K562 (cell line): ENCODE measurements at regions not wholly inside any gene's neighbourhood (a gene's known extent, or its start where the extent isn't known, plus 50 kb on each side); places are given as distances from the start of the nearest gene placed in this dataset.

Experiments
- ATAC-seq: fragments of 200-7000 bp; cut with Tn5 transposase; 3 replicates; pipeline ENCODE4 v1.9.1; 2020; ENCODE audit warnings: moderate library complexity
- BruUV-seq: library from RNA; stranded (reverse); fragments of 400-500 nt; replicated peaks from 2 replicates; lab custom pipeline; 2021; lab: Mats Ljungman, UMichigan
- CTCF ChIA-PET: fragments of 300-600 bp; formaldehyde crosslinking; extraction: SDS; loops from one replicate; lab custom pipeline; 2021; ENCODE audit warnings: low intra/inter-chr PET ratio; lab: Yijun Ruan, JAX
- POLR2A ChIA-PET: fragments of 300-600, 350-650 bp; sonication (Branson Sonifier 250); formaldehyde crosslinking; extraction: SDS; loops from one replicate; lab custom pipeline; 2021; ENCODE audit warnings: antibody characterized with exemption, inconsistent platforms; lab: Yijun Ruan, JAX
- DNase-seq, 4 experiments: peaks; one replicate each; pipeline versions ENCODE4 v3.0.0 to v3.0.0-alpha.2; 2011 to 2018; ENCODE audit warnings: low spot score in 3 of 4, mixed read lengths in 3 of 4; ENCODE audit errors: extremely low read depth in 1 of 4
- FAIRE-seq: peaks from 2 replicates; lab custom pipeline; 2011; peaks lifted over from hg19 to GRCh38; lab: Jason Lieb, UNC
- H2AFZ ChIP-seq: 2 replicates; pipeline ENCODE4 v1.6.0; 2011; ENCODE audit warnings: low read depth, low read length, control low read depth, inconsistent platforms
- H3K27ac ChIP-seq: fragments of 200-600 bp; 3 replicates; pipeline ENCODE4 v1.8.0; 2011; ENCODE audit warnings: low read depth, mild to moderate bottlenecking, control low read depth, inconsistent platforms, low read length, moderate library complexity, mixed read lengths; ENCODE audit errors: extremely low read depth
- H3K27me3 ChIP-seq, 2 experiments: fragments of 300-600 bp in 1 of 2; 2 replicates in 1 of 2; 3 replicates in 1 of 2; pipeline versions ENCODE4 v1.6.0 to v1.8.0; 2011; ENCODE audit warnings: inconsistent platforms in 2 of 2, low read length in 2 of 2, mild to moderate bottlenecking in 1 of 2, mixed read lengths in 1 of 2, moderate library complexity in 1 of 2; ENCODE audit not compliant: control insufficient read depth in 2 of 2, insufficient read depth in 2 of 2
- H3K36me3 ChIP-seq: fragments of 300-600 bp; 3 replicates; pipeline ENCODE4 v1.8.0; 2011; ENCODE audit warnings: mild to moderate bottlenecking, low read length, inconsistent platforms; ENCODE audit not compliant: control insufficient read depth, insufficient read depth
- H3K4me1 ChIP-seq, 2 experiments: fragments of 200-600 bp in 1 of 2; replicated peaks in 1 of 2; 2 replicates in 1 of 2; 3 replicates in 1 of 2; pipeline versions ENCODE4 v1.5.1 to v1.8.0; 2011; ENCODE audit warnings: inconsistent platforms in 2 of 2, low read length in 2 of 2, mild to moderate bottlenecking in 1 of 2, mixed read lengths in 1 of 2, moderate library complexity in 1 of 2; ENCODE audit not compliant: control insufficient read depth in 2 of 2, insufficient read depth in 2 of 2
- H3K4me2 ChIP-seq: 2 replicates; pipeline ENCODE4 v1.6.1; 2011; ENCODE audit warnings: low read length, control low read depth, inconsistent platforms, mixed read lengths; ENCODE audit not compliant: insufficient read depth
- H3K4me3 ChIP-seq: fragments of 200-600 bp; sonication (generic), shearing (Covaris generic); 2 replicates; pipeline ENCODE4 v1.5.1; 2016; ENCODE audit warnings: control low read depth, inconsistent platforms
- H3K79me2 ChIP-seq: fragments of 200-600 bp; 3 replicates; pipeline ENCODE4 v1.8.0; 2011; ENCODE audit warnings: low read length, inconsistent platforms; ENCODE audit not compliant: control insufficient read depth, insufficient read depth
- H3K9ac ChIP-seq, 2 experiments: 2 replicates each; pipeline versions ENCODE4 v1.6.0 to v1.6.1; 2011; ENCODE audit warnings: low read depth in 2 of 2, low read length in 2 of 2, control low read depth in 1 of 2, inconsistent platforms in 1 of 2, mild to moderate bottlenecking in 1 of 2, mixed read lengths in 1 of 2; ENCODE audit not compliant: insufficient read depth in 1 of 2
- H3K9me1 ChIP-seq: one replicate; pipeline ENCODE4 v1.6.0; 2011; ENCODE audit warnings: inconsistent platforms, mild to moderate bottlenecking, low read length, moderate library complexity; ENCODE audit not compliant: control insufficient read depth, insufficient read depth
- H3K9me3 ChIP-seq: replicated peaks from 2 replicates; pipeline ENCODE4 v1.5.1; 2011; ENCODE audit warnings: low read depth, low read length, inconsistent platforms; ENCODE audit not compliant: control insufficient read depth, insufficient read depth
- H4K20me1 ChIP-seq: replicated peaks from 2 replicates; pipeline ENCODE4 v1.6.1; 2011; ENCODE audit warnings: low read length, inconsistent platforms, mixed read lengths; ENCODE audit not compliant: control insufficient read depth, insufficient read depth
- BCL6 ChIP-seq: fragments of 250-450 bp; sonication (Bioruptor Pico); IDR thresholded peaks from 2 replicates; pipeline ENCODE4 v1.4.0; 2020
- DDX20 ChIP-seq: fragments of 450-650 bp; IDR thresholded peaks from 2 replicates; pipeline ENCODE4 v1.6.1; 2016; ENCODE audit warnings: missing genetic modification characterization, low read depth, mild to moderate bottlenecking, missing compliant biosample characterization, moderate library complexity
- EP300 ChIP-seq: IDR thresholded peaks from 2 replicates; pipeline ENCODE4 v1.6.1; 2012; ENCODE audit warnings: low read length, improper control_type of control experiment
- ESRRB ChIP-seq: fragments of 250-450 bp; sonication (Bioruptor Pico); IDR thresholded peaks from 2 replicates; pipeline ENCODE4 v1.5.0; 2020; ENCODE audit warnings: mild to moderate bottlenecking, moderate library complexity, borderline replicate concordance
- KAT2B ChIP-seq: IDR thresholded peaks from one replicate; pipeline ENCODE4 v1.6.1; 2012; ENCODE audit warnings: low read depth, mild to moderate bottlenecking, control low read depth, inconsistent platforms, low read length, moderate library complexity
- PHF21A ChIP-seq: fragments of 450-650 bp; IDR thresholded peaks from 2 replicates; pipeline ENCODE4 v1.6.1; 2017; ENCODE audit warnings: low read depth, borderline replicate concordance
- POLR2AphosphoS5 ChIP-seq: IDR thresholded peaks from 2 replicates; pipeline ENCODE4 v1.6.1; 2011; ENCODE audit warnings: mild to moderate bottlenecking, low read depth, low read length, moderate library complexity; ENCODE audit not compliant: control insufficient read depth, insufficient read depth
- POLR2B ChIP-seq: fragments of 450-650 bp; IDR thresholded peaks from 2 replicates; pipeline ENCODE4 v1.6.1; 2018; ENCODE audit warnings: low read depth; ENCODE audit not compliant: partially characterized antibody
- SMARCE1 ChIP-seq: fragments of 450-650 bp; IDR thresholded peaks from 2 replicates; pipeline ENCODE4 v1.7.1; 2016; ENCODE audit warnings: mild to moderate bottlenecking
- SNRNP70 ChIP-seq: fragments of 200-400 bp; formaldehyde crosslinking; optimal IDR thresholded peaks from 2 replicates; pipeline ENCODE3; 2017; ENCODE audit warnings: low read depth, low read length
- ZNF274 ChIP-seq: IDR thresholded peaks from 2 replicates; pipeline ENCODE4 v1.6.1; 2011; ENCODE audit warnings: low read depth, mild to moderate bottlenecking, low read length, moderate library complexity, borderline replicate concordance
- ZNF277 ChIP-seq: fragments of 250-450 bp; sonication (Bioruptor Pico); IDR thresholded peaks from 2 replicates; pipeline ENCODE4 v1.8.0; 2022; ENCODE audit warnings: inconsistent platforms, mild to moderate bottlenecking, moderate library complexity, borderline replicate concordance
- WGBS: fragments of 100-300 bp; shearing (Covaris generic); methylation state at CpG from one replicate; pipeline ENCODE4 v1.1.6; 2016; ENCODE audit warnings: low coverage, mixed read lengths; ENCODE audit not compliant: insufficient coverage; ENCODE audit errors: missing lambda C conversion rate; 5-methylcytosine and 5-hydroxymethylcytosine counted together
- in situ Hi-C: fragments of 300-500 bp; cut with MboI; formaldehyde crosslinking; loops from 4 replicates; pipeline ENCODE4 v1.15.0; 2018; ENCODE audit warnings: inconsistent platforms, mixed read lengths
- intact Hi-C: fragments of 100-400 bp; cut with micrococcal nuclease; formaldehyde crosslinking; loops from 2 replicates; pipeline ENCODE4 v1.14.2; 2022
- TF ChIP-seq, protein P1 (sequence below): fragments of 250-450 bp; sonication (Bioruptor Pico); IDR thresholded peaks from 2 replicates; pipeline ENCODE4 v1.8.0; 2022; ENCODE audit warnings: moderate library complexity, mild to moderate bottlenecking, inconsistent platforms
- TF ChIP-seq, protein P2 (sequence below): fragments of 200-400 bp; formaldehyde crosslinking; IDR thresholded peaks from 2 replicates; pipeline ENCODE4 v1.6.1; 2017; ENCODE audit warnings: mild to moderate bottlenecking, low read depth, low read length, moderate library complexity

DNA sequence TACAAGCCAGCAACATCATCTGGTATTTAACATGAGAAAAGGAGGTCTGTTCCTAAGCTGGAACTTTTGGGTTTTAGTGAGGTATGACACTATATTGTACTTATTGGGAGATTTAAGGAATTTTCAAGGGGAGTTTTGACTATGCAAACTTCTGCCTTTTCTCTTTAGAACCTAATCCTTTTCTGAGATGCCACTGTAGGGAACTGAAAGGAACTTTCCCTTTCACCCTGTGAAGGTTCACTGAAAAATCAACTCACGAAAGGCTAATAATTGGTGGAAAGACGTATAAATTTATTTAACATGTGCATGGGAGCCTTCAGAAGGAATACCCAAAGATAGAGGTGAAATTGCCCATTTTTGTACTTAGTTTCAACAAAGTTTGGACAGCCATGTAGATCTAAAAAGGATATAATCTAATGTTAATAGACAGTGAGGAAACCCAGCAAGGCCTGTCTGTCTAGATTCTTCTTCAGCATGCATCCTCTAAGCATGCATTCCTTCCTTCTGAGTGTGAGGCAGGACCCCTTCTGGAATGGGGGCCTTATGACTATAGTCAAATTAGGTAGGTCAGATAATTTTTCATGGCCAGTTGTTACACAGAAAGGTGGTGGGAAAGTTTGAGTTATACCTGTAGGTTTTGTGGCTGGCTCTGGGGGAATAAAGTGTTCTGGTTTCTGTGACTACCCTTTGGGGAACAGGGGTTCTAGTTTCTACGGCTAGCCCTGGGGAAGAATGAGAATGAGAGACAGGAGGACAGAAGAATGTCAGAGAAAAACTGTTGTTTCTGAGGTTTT is 200.3 kb downstream of the C9orf152 start:
- POLR2A ChIA-PET: no interaction called here
- no peak for ATAC-seq

More for the DNA sequence above, 200.3 kb downstream of the C9orf152 start:
- no peaks in the 10 kb centered on the region for H3K9me3 ChIP-seq
- H3K9ac ChIP-seq: no peak overlapping the region
- no peak overlapping the region for H3K27ac ChIP-seq
- no peaks in the 10 kb centered on the region for H3K79me2 ChIP-seq
- H3K4me1 ChIP-seq: no peaks in the 10 kb centered on the region
- H3K4me3 ChIP-seq: no peak overlapping the region
- no peak overlapping the region for H3K4me2 ChIP-seq
- no peak overlapping the region for H2AFZ ChIP-seq
- intact Hi-C loops: no loop called here
- CTCF ChIA-PET: no interaction called here
- no peaks in the 10 kb centered on the region for H3K9me1 ChIP-seq
- no peaks in the 10 kb centered on the region for H3K27me3 ChIP-seq
- no peak for TF ChIP-seq EP300
- TF ChIP-seq, protein P1, sequence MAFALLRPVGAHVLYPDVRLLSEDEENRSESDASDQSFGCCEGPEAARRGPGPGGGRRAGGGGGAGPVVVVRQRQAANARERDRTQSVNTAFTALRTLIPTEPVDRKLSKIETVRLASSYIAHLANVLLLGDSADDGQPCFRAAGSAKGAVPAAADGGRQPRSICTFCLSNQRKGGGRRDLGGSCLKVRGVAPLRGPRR (CRISPR knock-in tag): no peak
- TF ChIP-seq POLR2AphosphoS5: no peak
- no peak for TF ChIP-seq PHF21A
- no peak for TF ChIP-seq DDX20 (tag)
- TF ChIP-seq SNRNP70: no peak
- no peak for TF ChIP-seq ESRRB (CRISPR knock-in tag)
- TF ChIP-seq ZNF274: no peak
- TF ChIP-seq POLR2B: no peak
- TF ChIP-seq, protein P2, sequence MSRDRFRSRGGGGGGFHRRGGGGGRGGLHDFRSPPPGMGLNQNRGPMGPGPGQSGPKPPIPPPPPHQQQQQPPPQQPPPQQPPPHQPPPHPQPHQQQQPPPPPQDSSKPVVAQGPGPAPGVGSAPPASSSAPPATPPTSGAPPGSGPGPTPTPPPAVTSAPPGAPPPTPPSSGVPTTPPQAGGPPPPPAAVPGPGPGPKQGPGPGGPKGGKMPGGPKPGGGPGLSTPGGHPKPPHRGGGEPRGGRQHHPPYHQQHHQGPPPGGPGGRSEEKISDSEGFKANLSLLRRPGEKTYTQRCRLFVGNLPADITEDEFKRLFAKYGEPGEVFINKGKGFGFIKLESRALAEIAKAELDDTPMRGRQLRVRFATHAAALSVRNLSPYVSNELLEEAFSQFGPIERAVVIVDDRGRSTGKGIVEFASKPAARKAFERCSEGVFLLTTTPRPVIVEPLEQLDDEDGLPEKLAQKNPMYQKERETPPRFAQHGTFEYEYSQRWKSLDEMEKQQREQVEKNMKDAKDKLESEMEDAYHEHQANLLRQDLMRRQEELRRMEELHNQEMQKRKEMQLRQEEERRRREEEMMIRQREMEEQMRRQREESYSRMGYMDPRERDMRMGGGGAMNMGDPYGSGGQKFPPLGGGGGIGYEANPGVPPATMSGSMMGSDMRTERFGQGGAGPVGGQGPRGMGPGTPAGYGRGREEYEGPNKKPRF: no peak
- TF ChIP-seq KAT2B: no peak
- no peak for TF ChIP-seq ZNF277 (CRISPR knock-in tag)
- no peak for TF ChIP-seq BCL6 (CRISPR knock-in tag)
- no peak for TF ChIP-seq SMARCE1
- 0% methylated on average over 3 of the region's 3 CpGs for WGBS
- BruUV-seq: no TSS peak
- DNase-seq (no peak), FAIRE-seq (no peak)
- no peaks in the 10 kb centered on the region for H3K36me3 ChIP-seq
- no peaks in the 10 kb centered on the region for H4K20me1 ChIP-seq
- in situ Hi-C loops: no loop called here
